OCI-LY3 (cell line): ENCODE measurements at regions not wholly inside any gene's neighbourhood (a gene's known extent, or its start where the extent isn't known, plus 50 kb on each side); places are given as distances from the start of the nearest gene placed in this dataset.

Experiments used
- H2AFZ ChIP-seq: fragments of 200-600, 300-600 bp; shearing (Covaris generic); 2 replicates; pipeline ENCODE4 v1.6.0; 2014; ENCODE audit warnings: antibody characterized with exemption, low read depth, low read length
- H3K27ac ChIP-seq: fragments of 200-600, 300-600 bp; sonication (generic); 2 replicates; pipeline ENCODE4 v1.5.1; 2014; ENCODE audit warnings: mild to moderate bottlenecking, low read length, moderate library complexity, mixed read lengths
- H3K27me3 ChIP-seq: fragments of 200-600, 300-600 bp; sonication (generic); 2 replicates; pipeline ENCODE4 v1.6.1; 2014; ENCODE audit warnings: low read depth, low read length, mixed read lengths
- H3K36me3 ChIP-seq: fragments of 200-600, 300-600 bp; sonication (generic); replicated peaks from 2 replicates; pipeline ENCODE3; 2014; ENCODE audit warnings: low read depth, low read length, mixed read lengths
- H3K4me1 ChIP-seq: fragments of 300-600, 200-600 bp; sonication (generic); 2 replicates; pipeline ENCODE4 v1.6.1; 2014; ENCODE audit warnings: low read length, mixed read lengths
- H3K4me2 ChIP-seq: fragments of 200-600, 300-600 bp; sonication (generic); 2 replicates; pipeline ENCODE4 v1.6.1; 2014; ENCODE audit warnings: low read length, mixed read lengths
- H3K4me3 ChIP-seq: fragments of 300-600, 200-600 bp; sonication (generic); 2 replicates; pipeline ENCODE4 v1.5.1; 2014; ENCODE audit warnings: antibody characterized with exemption, mild to moderate bottlenecking, low read length, moderate library complexity
- H3K79me2 ChIP-seq: fragments of 300-600, 200-600 bp; shearing (Covaris generic); 2 replicates; pipeline ENCODE4 v1.6.1; 2014; ENCODE audit warnings: mild to moderate bottlenecking, low read length, mixed read lengths
- H3K9ac ChIP-seq: fragments of 300-600, 200-600 bp; shearing (Covaris generic); 2 replicates; pipeline ENCODE4 v1.6.0; 2014; ENCODE audit warnings: mild to moderate bottlenecking, low read length, moderate library complexity
- H3K9me3 ChIP-seq: fragments of 200-600, 300-600 bp; shearing (Covaris generic); 2 replicates; pipeline ENCODE4 v1.6.1; 2014; ENCODE audit warnings: low read length, mixed read lengths; ENCODE audit not compliant: insufficient read depth
- H4K20me1 ChIP-seq: fragments of 200-600, 300-600 bp; sonication (generic); 2 replicates; pipeline ENCODE4 v1.6.1; 2016; ENCODE audit warnings: low read length, mixed read lengths; ENCODE audit not compliant: insufficient read depth
- CTCF ChIP-seq: fragments of 200-600, 300-600 bp; sonication (generic); IDR thresholded peaks from 2 replicates; pipeline ENCODE4 v1.5.1; 2014; ENCODE audit warnings: antibody characterized with exemption, low read length, low read depth
- EZH2phosphoT487 ChIP-seq: fragments of 200-600 bp; shearing (Covaris generic); IDR thresholded peaks from 2 replicates; pipeline ENCODE4 v1.6.1; 2018; ENCODE audit warnings: antibody characterized with exemption, mixed run types, low read depth

GRCh38 chr2:16002144-16002543 is 61.8 kb downstream of the MYCN start:
- Histone ChIP-seq H3K27ac (no peak overlapping the region), H4K20me1 (no peaks in the 10 kb centered on the region), H2AFZ (no peak overlapping the region), H3K79me2 (no peaks in the 10 kb centered on the region), H3K36me3 (no peaks in the 10 kb centered on the region), H3K4me3 (no peak overlapping the region), H3K9ac (no peak overlapping the region), H3K9me3 (no peaks in the 10 kb centered on the region), H3K4me2 (no peak overlapping the region), H3K27me3 (peaks cover 16% of the 10 kb centered on the region; the same call in 1 of the 2 replicates), H3K4me1 (no peaks in the 10 kb centered on the region)
- TF ChIP-seq EZH2phosphoT487 = no peak
- no peak for TF ChIP-seq CTCF

- Histone ChIP-seq H4K20me1 (no peaks in the 10 kb centered on the region), H3K4me2 (no peak overlapping the region), H3K27ac (no peak overlapping the region), H3K4me1 (no peaks in the 10 kb centered on the region), H3K9ac (no peak overlapping the region), H3K79me2 (no peaks in the 10 kb centered on the region), H3K36me3 (no peaks in the 10 kb centered on the region), H3K9me3 (no peaks in the 10 kb centered on the region), H3K27me3 (peaks cover 16% of the 10 kb centered on the region; the same call in 1 of the 2 replicates), H2AFZ (no peak overlapping the region), H3K4me3 (no peak overlapping the region)
- TF ChIP-seq CTCF (no peak), EZH2phosphoT487 (no peak)
Measured at GRCh38 chr2:16000642-16001041, 60.3 kb downstream of the MYCN start.

GRCh38 chr2:15999596-16000469 is 59.5 kb downstream of the MYCN start:
- Histone ChIP-seq H3K27me3 (peaks cover 16% of the 10 kb centered on the region; the same call in 1 of the 2 replicates), H3K27ac (no peak overlapping the region), H3K36me3 (no peaks in the 10 kb centered on the region), H4K20me1 (no peaks in the 10 kb centered on the region), H3K9ac (no peak overlapping the region), H3K79me2 (no peaks in the 10 kb centered on the region), H3K4me3 (no peak overlapping the region), H3K4me1 (no peaks in the 10 kb centered on the region), H3K4me2 (no peak overlapping the region), H3K9me3 (no peaks in the 10 kb centered on the region), H2AFZ (no peak overlapping the region)
- TF ChIP-seq EZH2phosphoT487 (no peak), CTCF (no peak)

- Histone ChIP-seq H2AFZ (no peak overlapping the region), H3K9ac (no peak overlapping the region), H3K9me3 (no peaks in the 10 kb centered on the region), H3K27me3 (peaks cover 16% of the 10 kb centered on the region; the same call in 1 of the 2 replicates), H3K79me2 (no peaks in the 10 kb centered on the region), H3K4me3 (no peak overlapping the region), H3K4me1 (no peaks in the 10 kb centered on the region), H3K4me2 (no peak overlapping the region), H3K36me3 (no peaks in the 10 kb centered on the region), H4K20me1 (no peaks in the 10 kb centered on the region), H3K27ac (no peak overlapping the region)
- no peak for TF ChIP-seq EZH2phosphoT487
- no peak for TF ChIP-seq CTCF
Measured at GRCh38 chr2:15997728-15998280, 57.5 kb downstream of the MYCN start.
